ENCODE measurements at regions not wholly inside any gene's neighbourhood (a gene's known extent, or its start where the extent isn't known, plus 50 kb on each side); places are given as distances from the start of the nearest gene placed in this dataset.

- TF ChIP-seq CTCF (IDR thresholded peaks at IDR 0.05) = no peak
Measured at GRCh38 chr1:232486454-232487207, 143.3 kb downstream of the SIPA1L2 start.

- TF ChIP-seq CTCF (IDR thresholded peaks at IDR 0.05) = no peak
Measured at GRCh38 chr1:232486006-232486405, 143.9 kb downstream of the SIPA1L2 start.

- TF ChIP-seq CTCF (IDR thresholded peaks at IDR 0.05) = no peak
Measured at GRCh38 chr1:232484856-232485255, 145.1 kb downstream of the SIPA1L2 start.

- TF ChIP-seq CTCF (IDR thresholded peaks at IDR 0.05) = no peak
Measured at GRCh38 chr1:232483826-232484225, 146.1 kb downstream of the SIPA1L2 start.

GRCh38 chr1:232481091-232481490 lies 148.8 kb downstream of the SIPA1L2 start:
- no peak for TF ChIP-seq CTCF (IDR thresholded peaks at IDR 0.05)

GRCh38 chr1:232477728-232478127 lies 152.2 kb downstream of the SIPA1L2 start:
- TF ChIP-seq CTCF (IDR thresholded peaks at IDR 0.05) = no peak

- TF ChIP-seq CTCF (IDR thresholded peaks at IDR 0.05) = no peak
Measured at GRCh38 chr1:232476538-232476950, 153.4 kb downstream of the SIPA1L2 start.

GRCh38 chr1:232474826-232475225 lies 155.1 kb downstream of the SIPA1L2 start:
- no peak for TF ChIP-seq CTCF (IDR thresholded peaks at IDR 0.05)

All from LNCAP (cell line).